Endothelial cell of umbilical vein (primary cell): ENCODE measurements at regions not wholly inside any gene's neighbourhood (a gene's known extent, or its start where the extent isn't known, plus 50 kb on each side); places are given as distances from the start of the nearest gene placed in this dataset.

Source experiments
- BruUV-seq: library from RNA; stranded (reverse); fragments of 400-500 nt; replicated peaks from 2 replicates; lab custom pipeline; 2021; lab: Mats Ljungman, UMichigan
- CTCF ChIA-PET: fragments of 300-600, 350-600 bp; sonication (Branson Sonifier 250); formaldehyde crosslinking; loops from one replicate; lab custom pipeline; 2021; ENCODE audit warnings: antibody characterized with exemption, inconsistent platforms; lab: Charles Lee
- POLR2A ChIA-PET: fragments of 300-600, 350-600 bp; sonication (Branson Sonifier 250); formaldehyde crosslinking; loops from one replicate; lab custom pipeline; 2021; ENCODE audit warnings: antibody characterized with exemption, inconsistent platforms; lab: Charles Lee
- DNase-seq: peaks from one replicate; pipeline ENCODE4 v3.0.0-alpha.2; 2011; ENCODE audit warnings: low read depth, low spot score
- FAIRE-seq: peaks from 2 replicates; lab custom pipeline; 2011; peaks lifted over from hg19 to GRCh38; lab: Jason Lieb, UNC
- H2AFZ ChIP-seq: 2 replicates; pipeline ENCODE4 v1.6.0; 2012; ENCODE audit warnings: low read depth, low read length, control low read depth, inconsistent platforms
- H3K27ac ChIP-seq: 2 replicates; pipeline ENCODE4 v1.5.1; 2011; ENCODE audit warnings: low read depth, mild to moderate bottlenecking, control low read depth, low read length, moderate library complexity; ENCODE audit not compliant: insufficient read depth
- H3K27me3 ChIP-seq, 2 experiments: 2 replicates each; pipeline versions ENCODE4 v1.6.0 to v1.6.1; 2011; ENCODE audit warnings: low read length in 2 of 2, mixed read lengths in 1 of 2; ENCODE audit not compliant: control insufficient read depth in 2 of 2, insufficient read depth in 2 of 2
- H3K36me3 ChIP-seq, 2 experiments: 2 replicates in 1 of 2; 3 replicates in 1 of 2; pipeline ENCODE4 v1.5.1; 2011; ENCODE audit warnings: low read length in 2 of 2, mild to moderate bottlenecking in 1 of 2, moderate library complexity in 1 of 2; ENCODE audit not compliant: control insufficient read depth in 2 of 2, insufficient read depth in 2 of 2; ENCODE audit errors: extremely low read depth in 1 of 2
- H3K4me1 ChIP-seq: 3 replicates; pipeline ENCODE4 v1.5.1; 2011; ENCODE audit warnings: mild to moderate bottlenecking, low read length; ENCODE audit not compliant: control insufficient read depth, insufficient read depth; ENCODE audit errors: extremely low read depth
- H3K4me2 ChIP-seq: 2 replicates; pipeline ENCODE4 v1.6.1; 2011; ENCODE audit warnings: low read length, control low read depth, mixed read lengths; ENCODE audit not compliant: insufficient read depth
- H3K4me3 ChIP-seq, 3 experiments: fragments of 200-600 bp in 1 of 3; sonication (generic), shearing (Covaris generic) in 1 of 3; replicated peaks in 1 of 3; 2 replicates each; pipeline ENCODE4 v1.5.1; 2011 to 2016; ENCODE audit warnings: control low read depth in 3 of 3, low read length in 3 of 3, mild to moderate bottlenecking in 2 of 3, inconsistent platforms in 1 of 3, low read depth in 1 of 3, moderate library complexity in 1 of 3; ENCODE audit not compliant: insufficient read depth in 1 of 3
- H3K79me2 ChIP-seq: 2 replicates; pipeline ENCODE4 v1.6.0; 2012; ENCODE audit warnings: low read length, inconsistent platforms; ENCODE audit not compliant: control insufficient read depth, insufficient read depth
- H3K9ac ChIP-seq: replicated peaks from 2 replicates; pipeline ENCODE3; 2011; ENCODE audit warnings: low read length, control low read depth; ENCODE audit not compliant: insufficient read depth; ENCODE audit errors: extremely low read depth
- H3K9me1 ChIP-seq: replicated peaks from 3 replicates; pipeline ENCODE4 v1.6.0; 2011; ENCODE audit warnings: mild to moderate bottlenecking, low read length; ENCODE audit not compliant: control insufficient read depth, insufficient read depth; ENCODE audit errors: extremely low read depth
- H3K9me3 ChIP-seq: replicated peaks from 2 replicates; pipeline ENCODE4 v1.5.1; 2012; ENCODE audit warnings: low read length, inconsistent platforms; ENCODE audit not compliant: control insufficient read depth, insufficient read depth
- H4K20me1 ChIP-seq: replicated peaks from 2 replicates; pipeline ENCODE3; 2011; ENCODE audit warnings: mild to moderate bottlenecking, low read length; ENCODE audit not compliant: control insufficient read depth, insufficient read depth; ENCODE audit errors: extremely low read depth
- CTCF ChIP-seq, 2 donors: IDR thresholded peaks; 1 replicate in 1 of 2; 2 replicates in 1 of 2; pipeline ENCODE4 v1.5.1; 2011; ENCODE audit warnings: low read length in 2 of 2, mild to moderate bottlenecking in 2 of 2, moderate library complexity in 2 of 2, control low read depth in 1 of 2, inconsistent platforms in 1 of 2, low read depth in 1 of 2; ENCODE audit not compliant: insufficient read depth in 1 of 2; ENCODE audit errors: extremely low read depth in 1 of 2
- EZH2 ChIP-seq: IDR thresholded peaks from 2 replicates; pipeline ENCODE4 v1.6.1; 2012; ENCODE audit warnings: borderline replicate concordance, low read depth, mild to moderate bottlenecking, moderate library complexity, low read length, inconsistent platforms; ENCODE audit not compliant: severe bottlenecking
- FOS ChIP-seq: IDR thresholded peaks from 2 replicates; pipeline ENCODE4 v1.6.1; 2011; ENCODE audit warnings: mild to moderate bottlenecking, low read length, moderate library complexity, borderline replicate concordance; ENCODE audit not compliant: insufficient read depth
- GATA2 ChIP-seq: IDR thresholded peaks from 2 replicates; pipeline ENCODE4 v1.7.0; 2011; ENCODE audit warnings: low read depth, mild to moderate bottlenecking, moderate library complexity, mixed read lengths, low read length; ENCODE audit not compliant: insufficient read length, insufficient read depth
- JUN ChIP-seq: IDR thresholded peaks from 2 replicates; pipeline ENCODE4 v1.6.1; 2011; ENCODE audit warnings: borderline replicate concordance, low read depth; ENCODE audit not compliant: insufficient read length, insufficient read depth
- MAX ChIP-seq: IDR thresholded peaks from 2 replicates; pipeline ENCODE4 v1.6.1; 2011; ENCODE audit not compliant: insufficient read depth, insufficient read length
- MYC ChIP-seq: IDR thresholded peaks from one replicate; pipeline ENCODE4 v1.6.1; 2011; ENCODE audit warnings: mild to moderate bottlenecking, low read depth, low read length
- POLR2A ChIP-seq: IDR thresholded peaks from 2 replicates; pipeline ENCODE4 v1.6.1; 2012; ENCODE audit warnings: low read depth, mild to moderate bottlenecking, control low read depth, low read length
- POLR2AphosphoS5 ChIP-seq: IDR thresholded peaks from 2 replicates; pipeline ENCODE4 v1.6.1; 2012; ENCODE audit warnings: low read depth, mild to moderate bottlenecking, control low read depth, low read length, moderate library complexity; ENCODE audit not compliant: insufficient read depth
- dilution Hi-C: fragments of 300-500 bp; cut with MboI; formaldehyde crosslinking; loops from one replicate; pipeline ENCODE4 v1.15.0; 2019; ENCODE audit warnings: low sequenced_read_pairs; ENCODE audit not compliant: extremely low pct_ligation_motif_present
- intact Hi-C: fragments of 100-400 bp; cut with micrococcal nuclease; formaldehyde crosslinking; loops from one replicate; pipeline ENCODE4 v1.10.0; 2022

DNA sequence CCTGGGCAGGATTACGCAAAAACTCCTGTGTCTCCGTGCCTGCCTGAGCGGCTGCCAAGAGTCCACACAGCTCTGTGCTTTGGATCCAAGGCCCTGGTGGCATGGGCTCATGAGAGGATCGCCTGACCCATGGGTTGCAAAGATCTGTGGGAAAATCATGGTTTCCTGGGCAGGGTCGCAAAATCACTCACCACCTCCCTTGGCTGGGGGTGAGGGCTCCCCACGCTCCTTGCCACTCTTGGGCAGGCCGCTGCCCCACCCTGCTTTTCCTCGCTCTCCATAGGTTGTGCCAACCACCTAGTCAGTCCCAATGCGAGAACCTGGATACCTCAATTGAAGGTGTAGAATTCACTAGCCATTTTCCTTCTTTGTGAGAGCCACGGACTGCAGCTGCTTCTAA is 66.5 kb upstream of the MAGEB18 start:
- no peaks in the 10 kb centered on the region for H3K79me2 ChIP-seq
- H3K4me2 ChIP-seq, result no peak overlapping the region
- H2AFZ ChIP-seq, result no peak overlapping the region
- no peaks in the 10 kb centered on the region for H3K27me3 ChIP-seq
- no peak for DNase-seq
- FAIRE-seq, result no peak
- H3K4me3 ChIP-seq, result no peak overlapping the region
- ChIA-PET CTCF (no interaction called here), POLR2A (no interaction called here)
- H3K27ac ChIP-seq, result no peak overlapping the region
- H3K9me1 ChIP-seq, result no peaks in the 10 kb centered on the region
- TF ChIP-seq POLR2AphosphoS5, result no peak
- no peak for TF ChIP-seq GATA2
- TF ChIP-seq MYC, result no peak
- no peak for TF ChIP-seq CTCF (IDR thresholded peaks at IDR 0.05; ENCODE audit: extremely low read depth in 1 of 2, insufficient read depth in 1 of 2, low read depth in 1 of 2, low read length in 2 of 2)
- no peak for TF ChIP-seq EZH2
- no peak for TF ChIP-seq JUN
- TF ChIP-seq FOS, result no peak
- TF ChIP-seq POLR2A, result no peak
- TF ChIP-seq MAX, result no peak
- no TSS peak for BruUV-seq
- no peaks in the 10 kb centered on the region for H3K9me3 ChIP-seq
- no peak overlapping the region for H3K9ac ChIP-seq
- H3K36me3 ChIP-seq, result no peaks in the 10 kb centered on the region
- no peaks in the 10 kb centered on the region for H3K4me1 ChIP-seq
- no peaks in the 10 kb centered on the region for H4K20me1 ChIP-seq
- intact Hi-C loops (no loop called here), dilution Hi-C loops (no loop called here)
